ENCODE measurements at regions not wholly inside any gene's neighbourhood (a gene's known extent, or its start where the extent isn't known, plus 50 kb on each side); places are given as distances from the start of the nearest gene placed in this dataset.

GRCh38 chr17:74040291-74040690, 163.2 kb upstream of the RPL38 start:
- Histone ChIP-seq H3K9me3 (ENCODE audit: control insufficient read depth in 1 of 2, insufficient read depth in 1 of 2, low read depth in 1 of 2, low read length in 2 of 2) (no peaks in the 10 kb centered on the region), H3K27ac (ENCODE audit: low read depth, low read length) (no peak overlapping the region), H3K9me2 (ENCODE audit: insufficient read depth) (no peaks in the 10 kb centered on the region), H3K4me3 (replicated peaks in 1 of 2; ENCODE audit: low read depth in 1 of 2, low read length in 2 of 2) (no peak overlapping the region), H2AFZ (ENCODE audit: low read depth, low read length, poor library complexity, severe bottlenecking) (no peak overlapping the region), H3K4me1 (ENCODE audit: control insufficient read depth in 1 of 2, insufficient read depth in 2 of 2, low read length in 2 of 2) (peaks cover 7 to 16% of the 10 kb centered on the region in 2 experiments), H4K20me1 (ENCODE audit: insufficient read depth) (no peaks in the 10 kb centered on the region), H3K36me3 (ENCODE audit: control insufficient read depth in 1 of 2, insufficient read depth in 2 of 2, low read length in 2 of 2) (no peaks in the 10 kb centered on the region), H3K9ac (ENCODE audit: low read length) (no peak overlapping the region), H3K4me2 (ENCODE audit: low read length) (no peak overlapping the region), H3K79me2 (ENCODE audit: insufficient read depth, low read length) (no peaks in the 10 kb centered on the region), H3K27me3 (ENCODE audit: insufficient read depth, low read length) (0 out of 2 replicates have a peak, but pooled peaks cover 3% of the 10 kb centered on the region)
- CTCF ChIA-PET = no interaction called here
- RAD21 ChIA-PET (ENCODE audit: low non-redundant PET in 1 of 2, low total read pairs in 2 of 2, uncharacterized antibody in 2 of 2, unreplicated experiment in 2 of 2) = no interaction called here
- no peak for DNase-seq (ENCODE audit: low read depth, low spot score)
- BruUV-seq (replicated peaks) = no TSS peak
- TF ChIP-seq ELF1 (IDR thresholded peaks at IDR 0.05; ENCODE audit: borderline replicate concordance, low read depth) (no peak), SRF (IDR thresholded peaks at IDR 0.05; ENCODE audit: low read depth) (no peak), MAX (IDR thresholded peaks at IDR 0.05) (no peak), CBX3 (IDR thresholded peaks at IDR 0.05; ENCODE audit: low read depth) (no peak), RAD21 (IDR thresholded peaks at IDR 0.05; ENCODE audit: low read depth) (no peak), YY1 (IDR thresholded peaks at IDR 0.05; ENCODE audit: extremely low read depth, insufficient replicate concordance, low read depth, low read length) (no peak), POLR2AphosphoS5 (IDR thresholded peaks at IDR 0.05; ENCODE audit: low read depth, low read length) (no peak), CTCF (IDR thresholded peaks at IDR 0.05 in 2 of 3, conservative IDR thresholded peaks at IDR 0.05 in 1 of 3; ENCODE audit: borderline replicate concordance in 1 of 3, insufficient read depth in 1 of 3, low read depth in 2 of 3, low read length in 2 of 3) (no peak), ZBTB33 (IDR thresholded peaks at IDR 0.05; ENCODE audit: extremely low read depth, insufficient replicate concordance, low read length) (no peak), EGR1 (IDR thresholded peaks at IDR 0.05; ENCODE audit: low read depth) (no peak), REST (IDR thresholded peaks at IDR 0.05; ENCODE audit: low read depth) (no peak)
- no peak for ATAC-seq
- POLR2A ChIA-PET = no interaction called here
- intact Hi-C loops (cut with micrococcal nuclease) = no loop called here

Measured in HCT116 (cell line).